Liver (tissue), 8 donors: ENCODE measurements at regions not wholly inside any gene's neighbourhood (a gene's known extent, or its start where the extent isn't known, plus 50 kb on each side); places are given as distances from the start of the nearest gene placed in this dataset.

ENCODE experiments used
- DNase-seq: peaks from one replicate; pipeline ENCODE4 v3.0.0-alpha.2; 2017; ENCODE audit warnings: low spot score
- H3K27ac ChIP-seq, 2 donors: one replicate each; pipeline ENCODE4 v1.7.0; 2013; ENCODE audit warnings: inconsistent platforms in 2 of 2, low read length in 2 of 2, control low read depth in 1 of 2, low read depth in 1 of 2, mild to moderate bottlenecking in 1 of 2
- H3K27me3 ChIP-seq, 4 donors: one replicate each; pipeline versions ENCODE4 v1.6.1 to v1.7.0; 2013; ENCODE audit warnings: low read length in 3 of 4, inconsistent platforms in 1 of 4, mild to moderate bottlenecking in 1 of 4, moderate library complexity in 1 of 4; ENCODE audit not compliant: control insufficient read depth in 4 of 4, insufficient read depth in 4 of 4
- H3K36me3 ChIP-seq, 4 donors: one replicate each; pipeline versions ENCODE4 v1.6.1 to v1.7.0; 2013; ENCODE audit warnings: low read length in 3 of 4, mild to moderate bottlenecking in 3 of 4, low read depth in 1 of 4, moderate library complexity in 1 of 4; ENCODE audit not compliant: control insufficient read depth in 4 of 4, insufficient read depth in 3 of 4
- H3K4me1 ChIP-seq, 4 donors: one replicate each; pipeline versions ENCODE4 v1.6.1 to v1.7.0; 2013; ENCODE audit warnings: low read length in 3 of 4, mild to moderate bottlenecking in 3 of 4, moderate library complexity in 1 of 4; ENCODE audit not compliant: control insufficient read depth in 4 of 4, insufficient read depth in 4 of 4
- H3K4me3 ChIP-seq, 3 donors: one replicate each; pipeline versions ENCODE4 v1.6.1 to v1.7.0; 2013; ENCODE audit warnings: low read length in 3 of 3, control low read depth in 1 of 3, low read depth in 1 of 3, mild to moderate bottlenecking in 1 of 3
- H3K9ac ChIP-seq, 2 donors: one replicate each; pipeline ENCODE4 v1.7.0; 2013; ENCODE audit warnings: low read length in 2 of 2, mild to moderate bottlenecking in 2 of 2, moderate library complexity in 2 of 2, control low read depth in 1 of 2, low read depth in 1 of 2
- H3K9me3 ChIP-seq, 4 donors: one replicate each; pipeline versions ENCODE4 v1.6.1 to v1.7.0; 2013; ENCODE audit warnings: low read length in 3 of 4; ENCODE audit not compliant: control insufficient read depth in 4 of 4
- ATF3 ChIP-seq: IDR thresholded peaks from 2 replicates; pipeline ENCODE4 v1.6.1; 2016; ENCODE audit warnings: antibody characterized with exemption
- EGR1 ChIP-seq, 2 donors: IDR thresholded peaks; 2 replicates each; pipeline ENCODE4 v1.6.1; 2016 to 2018; ENCODE audit warnings: antibody characterized with exemption in 2 of 2, low read depth in 2 of 2
- FOXA1 ChIP-seq: IDR thresholded peaks from 2 replicates; pipeline ENCODE4 v1.6.1; 2016; ENCODE audit warnings: antibody characterized with exemption
- FOXA2 ChIP-seq: IDR thresholded peaks from 2 replicates; pipeline ENCODE4 v1.6.1; 2016; ENCODE audit warnings: antibody characterized with exemption
- GABPA ChIP-seq, 2 donors: IDR thresholded peaks in 1 of 2; conservative IDR thresholded peaks in 1 of 2; 2 replicates each; pipeline ENCODE4 v1.6.1; 2016; ENCODE audit warnings: antibody characterized with exemption in 2 of 2, mild to moderate bottlenecking in 1 of 2, moderate library complexity in 1 of 2
- HNF4A ChIP-seq, 2 donors: conservative IDR thresholded peaks; 2 replicates each; pipeline ENCODE4 v1.6.1; 2016; ENCODE audit warnings: antibody characterized with exemption in 2 of 2, mild to moderate bottlenecking in 2 of 2
- HNF4G ChIP-seq: IDR thresholded peaks from 2 replicates; pipeline ENCODE4 v1.6.1; 2016; ENCODE audit warnings: antibody characterized with exemption
- JUND ChIP-seq, 2 donors: IDR thresholded peaks; 2 replicates each; pipeline ENCODE4 v1.6.1; 2016; ENCODE audit warnings: antibody characterized with exemption in 2 of 2
- NR2F2 ChIP-seq: IDR thresholded peaks from 2 replicates; pipeline ENCODE4 v1.6.1; 2016; ENCODE audit warnings: antibody characterized with exemption
- RAD21 ChIP-seq, 2 donors: IDR thresholded peaks; 2 replicates each; pipeline ENCODE4 v1.6.1; 2016; ENCODE audit warnings: antibody characterized with exemption in 2 of 2, mild to moderate bottlenecking in 2 of 2
- RXRA ChIP-seq, 2 donors: IDR thresholded peaks; 2 replicates each; pipeline ENCODE4 v1.6.1; 2017 to 2018; ENCODE audit warnings: antibody characterized with exemption in 2 of 2, mild to moderate bottlenecking in 1 of 2
- SP1 ChIP-seq: IDR thresholded peaks from 2 replicates; pipeline ENCODE4 v1.6.1; 2018; ENCODE audit warnings: antibody characterized with exemption, mild to moderate bottlenecking
- TAF1 ChIP-seq: conservative IDR thresholded peaks from 2 replicates; pipeline ENCODE4 v1.6.1; 2016; ENCODE audit warnings: antibody characterized with exemption, mild to moderate bottlenecking
- YY1 ChIP-seq: IDR thresholded peaks from 2 replicates; pipeline ENCODE4 v1.6.1; 2016; ENCODE audit warnings: antibody characterized with exemption, mild to moderate bottlenecking
- ZBTB33 ChIP-seq: IDR thresholded peaks from 2 replicates; pipeline ENCODE4 v1.6.1; 2016; ENCODE audit warnings: antibody characterized with exemption
- WGBS: extraction: QIAGEN DNeasy Blood & Tissue Kit; methylation state at CpG from one replicate; pipeline ENCODE4 v1.1.7; 2013; 5-methylcytosine and 5-hydroxymethylcytosine counted together
- TF ChIP-seq, protein P1 (sequence below): fragments of 150-350 bp; IDR thresholded peaks from 2 replicates; pipeline ENCODE4 v1.5.1; 2017; ENCODE audit warnings: improper control_type of control experiment, low read depth, low read length; ENCODE audit not compliant: missing input control
- TF ChIP-seq, protein P2 (sequence below): IDR thresholded peaks from 2 replicates; pipeline ENCODE4 v1.6.1; 2016; ENCODE audit warnings: antibody characterized with exemption, mild to moderate bottlenecking
- TF ChIP-seq, protein P3 (sequence below): IDR thresholded peaks from 2 replicates; pipeline ENCODE4 v1.6.1; 2016; ENCODE audit warnings: antibody characterized with exemption
- donor health status: healthy.
- donor health status: healthy.
- donor health status: healthy.
- donor health status: healthy.
- donor health status: healthy.

DNA sequence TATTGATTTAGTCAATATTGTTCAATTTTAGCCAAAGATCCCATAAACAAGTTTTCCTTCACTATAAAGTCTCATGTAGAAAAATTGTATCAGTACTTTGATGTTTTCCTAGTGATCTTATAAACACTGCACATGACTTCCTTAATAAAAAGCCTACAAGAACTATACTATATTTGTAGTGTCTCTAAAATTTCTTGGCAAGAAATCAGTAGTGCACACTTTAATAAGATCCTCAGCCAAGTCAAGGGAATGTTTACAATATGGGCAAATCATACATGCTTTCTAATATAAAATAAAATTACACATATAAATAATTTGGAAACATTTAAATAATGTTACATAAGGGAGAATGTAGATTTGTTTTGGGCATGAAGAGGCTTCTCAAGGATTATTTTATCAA is 203.0 kb upstream of the CCDC179 start:
- no peak for TF ChIP-seq RXRA (IDR thresholded peaks at IDR 0.05)
- no peak for TF ChIP-seq SP1
- no peak for TF ChIP-seq NR2F2
- TF ChIP-seq, protein P1, sequence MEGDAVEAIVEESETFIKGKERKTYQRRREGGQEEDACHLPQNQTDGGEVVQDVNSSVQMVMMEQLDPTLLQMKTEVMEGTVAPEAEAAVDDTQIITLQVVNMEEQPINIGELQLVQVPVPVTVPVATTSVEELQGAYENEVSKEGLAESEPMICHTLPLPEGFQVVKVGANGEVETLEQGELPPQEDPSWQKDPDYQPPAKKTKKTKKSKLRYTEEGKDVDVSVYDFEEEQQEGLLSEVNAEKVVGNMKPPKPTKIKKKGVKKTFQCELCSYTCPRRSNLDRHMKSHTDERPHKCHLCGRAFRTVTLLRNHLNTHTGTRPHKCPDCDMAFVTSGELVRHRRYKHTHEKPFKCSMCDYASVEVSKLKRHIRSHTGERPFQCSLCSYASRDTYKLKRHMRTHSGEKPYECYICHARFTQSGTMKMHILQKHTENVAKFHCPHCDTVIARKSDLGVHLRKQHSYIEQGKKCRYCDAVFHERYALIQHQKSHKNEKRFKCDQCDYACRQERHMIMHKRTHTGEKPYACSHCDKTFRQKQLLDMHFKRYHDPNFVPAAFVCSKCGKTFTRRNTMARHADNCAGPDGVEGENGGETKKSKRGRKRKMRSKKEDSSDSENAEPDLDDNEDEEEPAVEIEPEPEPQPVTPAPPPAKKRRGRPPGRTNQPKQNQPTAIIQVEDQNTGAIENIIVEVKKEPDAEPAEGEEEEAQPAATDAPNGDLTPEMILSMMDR: no peak
- no peak for TF ChIP-seq TAF1
- no peak for TF ChIP-seq HNF4A (conservative IDR thresholded peaks at IDR 0.05)
- no peak for TF ChIP-seq RAD21 (IDR thresholded peaks at IDR 0.05)
- TF ChIP-seq GABPA (IDR thresholded peaks at IDR 0.05 in 1 of 2, conservative IDR thresholded peaks at IDR 0.05 in 1 of 2): no peak
- no peak for TF ChIP-seq FOXA2
- TF ChIP-seq, protein P2, sequence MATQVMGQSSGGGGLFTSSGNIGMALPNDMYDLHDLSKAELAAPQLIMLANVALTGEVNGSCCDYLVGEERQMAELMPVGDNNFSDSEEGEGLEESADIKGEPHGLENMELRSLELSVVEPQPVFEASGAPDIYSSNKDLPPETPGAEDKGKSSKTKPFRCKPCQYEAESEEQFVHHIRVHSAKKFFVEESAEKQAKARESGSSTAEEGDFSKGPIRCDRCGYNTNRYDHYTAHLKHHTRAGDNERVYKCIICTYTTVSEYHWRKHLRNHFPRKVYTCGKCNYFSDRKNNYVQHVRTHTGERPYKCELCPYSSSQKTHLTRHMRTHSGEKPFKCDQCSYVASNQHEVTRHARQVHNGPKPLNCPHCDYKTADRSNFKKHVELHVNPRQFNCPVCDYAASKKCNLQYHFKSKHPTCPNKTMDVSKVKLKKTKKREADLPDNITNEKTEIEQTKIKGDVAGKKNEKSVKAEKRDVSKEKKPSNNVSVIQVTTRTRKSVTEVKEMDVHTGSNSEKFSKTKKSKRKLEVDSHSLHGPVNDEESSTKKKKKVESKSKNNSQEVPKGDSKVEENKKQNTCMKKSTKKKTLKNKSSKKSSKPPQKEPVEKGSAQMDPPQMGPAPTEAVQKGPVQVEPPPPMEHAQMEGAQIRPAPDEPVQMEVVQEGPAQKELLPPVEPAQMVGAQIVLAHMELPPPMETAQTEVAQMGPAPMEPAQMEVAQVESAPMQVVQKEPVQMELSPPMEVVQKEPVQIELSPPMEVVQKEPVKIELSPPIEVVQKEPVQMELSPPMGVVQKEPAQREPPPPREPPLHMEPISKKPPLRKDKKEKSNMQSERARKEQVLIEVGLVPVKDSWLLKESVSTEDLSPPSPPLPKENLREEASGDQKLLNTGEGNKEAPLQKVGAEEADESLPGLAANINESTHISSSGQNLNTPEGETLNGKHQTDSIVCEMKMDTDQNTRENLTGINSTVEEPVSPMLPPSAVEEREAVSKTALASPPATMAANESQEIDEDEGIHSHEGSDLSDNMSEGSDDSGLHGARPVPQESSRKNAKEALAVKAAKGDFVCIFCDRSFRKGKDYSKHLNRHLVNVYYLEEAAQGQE: no peak
- no peak for TF ChIP-seq EGR1 (IDR thresholded peaks at IDR 0.05; ENCODE audit: low read depth in 2 of 2)
- TF ChIP-seq, protein P3, sequence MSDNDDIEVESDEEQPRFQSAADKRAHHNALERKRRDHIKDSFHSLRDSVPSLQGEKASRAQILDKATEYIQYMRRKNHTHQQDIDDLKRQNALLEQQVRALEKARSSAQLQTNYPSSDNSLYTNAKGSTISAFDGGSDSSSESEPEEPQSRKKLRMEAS: no peak
- no peak for TF ChIP-seq YY1
- no peak for TF ChIP-seq ZBTB33
- no peak for TF ChIP-seq HNF4G
- TF ChIP-seq FOXA1: no peak
- no peaks in the 10 kb centered on the region for H3K4me1 ChIP-seq
- H3K9ac ChIP-seq: no peak overlapping the region
- DNase-seq: no peak
- H3K27ac ChIP-seq: no peak overlapping the region
- H3K4me3 ChIP-seq: no peak overlapping the region
- no peaks in the 10 kb centered on the region for H3K27me3 ChIP-seq
- H3K9me3 ChIP-seq: no peaks in the 10 kb centered on the region
- no peaks in the 10 kb centered on the region for H3K36me3 ChIP-seq

GRCh38 chr11:23078289-23078971 is 218.2 kb upstream of the CCDC179 start:
- 74% methylated on average over 5 of the region's 5 CpGs for WGBS
- no peaks in the 10 kb centered on the region for H3K27me3 ChIP-seq
- no peaks in the 10 kb centered on the region for H3K4me1 ChIP-seq
- no peak for DNase-seq
- no peak overlapping the region for H3K27ac ChIP-seq
- no peak overlapping the region for H3K4me3 ChIP-seq
- H3K9me3 ChIP-seq: no peaks in the 10 kb centered on the region
- H3K36me3 ChIP-seq: no peaks in the 10 kb centered on the region
- no peak overlapping the region for H3K9ac ChIP-seq
- TF ChIP-seq YY1: no peak
- no peak for TF ChIP-seq EGR1 (IDR thresholded peaks at IDR 0.05; ENCODE audit: low read depth in 2 of 2)
- TF ChIP-seq ATF3: no peak
- TF ChIP-seq GABPA (IDR thresholded peaks at IDR 0.05 in 1 of 2, conservative IDR thresholded peaks at IDR 0.05 in 1 of 2): no peak
- TF ChIP-seq RAD21 (IDR thresholded peaks at IDR 0.05): no peak
- no peak for TF ChIP-seq FOXA1
- TF ChIP-seq ZBTB33: no peak
- TF ChIP-seq JUND (IDR thresholded peaks at IDR 0.05): no peak
- TF ChIP-seq, protein P2: no peak
- TF ChIP-seq HNF4A (conservative IDR thresholded peaks at IDR 0.05): no peak
- TF ChIP-seq NR2F2: no peak
